CD4-positive, alpha-beta T cell treated with Interferon gamma for 1 hour (primary cell): ENCODE measurements at regions not wholly inside any gene's neighbourhood (a gene's known extent, or its start where the extent isn't known, plus 50 kb on each side); places are given as distances from the start of the nearest gene placed in this dataset.
"Not testable (repeated sequence)": the region's sequence is repeated elsewhere in the genome, so short reads cannot be mapped to it uniquely, and the experiment has no call there.

Experiments
- DNase-seq: peaks from one replicate; pipeline ENCODE4 v3.0.0-alpha.2; 2020

DNA sequence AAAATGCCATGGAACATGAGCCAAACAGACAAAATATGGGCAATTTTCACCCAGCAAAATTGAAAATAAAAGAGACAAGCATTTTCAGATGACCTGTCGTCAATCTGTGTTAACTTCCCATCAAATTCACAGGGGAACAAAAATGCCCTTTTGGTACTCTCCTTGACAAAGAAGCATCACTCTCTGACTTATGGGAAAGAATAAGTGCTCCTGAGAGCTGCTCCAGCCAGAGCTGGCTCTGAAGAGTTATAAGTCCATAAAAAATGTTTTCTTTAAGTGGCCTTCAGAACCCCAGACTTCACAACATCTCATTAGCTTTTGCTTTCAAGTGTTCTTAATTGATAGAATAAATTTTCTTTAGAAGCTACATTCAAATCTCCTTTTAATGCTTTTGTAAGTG lies 721.4 kb upstream of the GOT2 start:
- no peak for DNase-seq

DNA sequence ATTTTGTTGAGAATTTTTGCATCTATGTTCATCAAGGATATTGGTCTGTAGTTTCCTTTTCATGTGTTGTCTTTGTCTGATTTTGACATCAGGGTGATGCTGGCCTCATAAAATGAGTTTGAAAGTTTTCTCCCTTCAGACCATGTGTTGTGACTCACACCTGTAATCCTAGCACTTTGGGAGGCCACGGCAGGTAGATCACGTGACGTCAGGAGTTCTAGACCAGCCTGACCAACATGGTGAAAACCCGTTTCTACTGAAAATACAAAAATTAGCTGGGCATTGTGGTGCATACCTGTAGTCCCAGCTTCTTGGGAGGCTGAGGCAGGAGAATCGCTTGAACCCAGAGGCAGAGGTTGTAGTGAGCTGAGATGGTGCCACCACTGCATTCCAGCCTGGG lies 716.4 kb upstream of the GOT2 start:
- not testable (repeated sequence) for DNase-seq

DNA sequence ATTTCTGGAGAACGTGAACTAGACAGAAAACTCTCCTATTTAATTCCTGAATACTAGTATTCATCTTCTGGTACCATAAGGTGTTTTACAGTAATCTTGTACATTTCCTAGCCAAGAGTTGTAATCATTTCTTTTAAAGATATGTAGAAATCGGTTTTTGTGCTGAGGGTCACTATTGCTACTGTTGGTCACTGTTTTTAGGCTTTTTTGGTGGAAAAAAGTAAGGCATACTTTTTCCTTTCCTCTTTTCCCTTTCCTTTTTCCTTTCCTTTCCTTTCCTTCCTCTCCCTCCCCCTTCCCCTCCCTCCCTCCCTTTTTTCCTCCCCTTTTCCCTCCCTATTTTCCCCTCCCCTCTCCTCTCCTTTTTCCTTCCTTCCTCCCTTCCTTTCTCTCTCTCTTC lies 706.4 kb upstream of the GOT2 start:
- DNase-seq = no peak

DNA sequence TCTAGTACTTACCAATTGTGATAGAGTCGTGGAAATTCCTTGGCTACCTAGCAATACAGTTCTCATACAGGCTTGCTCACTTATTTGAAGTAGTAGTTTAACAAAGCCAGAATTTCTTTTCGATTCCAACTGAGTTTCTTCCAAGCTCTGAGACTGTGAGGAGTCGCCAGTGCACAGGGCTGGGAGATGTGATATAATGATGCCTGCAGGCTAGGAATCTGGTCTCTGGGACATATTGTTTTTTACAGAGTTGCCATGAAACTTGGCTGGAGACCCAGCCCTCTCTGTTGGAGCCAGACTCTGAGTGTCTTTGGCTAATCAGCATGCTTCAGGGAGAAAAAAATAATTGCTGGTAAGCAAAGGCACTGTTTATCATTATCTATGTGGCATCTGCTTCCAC lies 698.8 kb upstream of the GOT2 start:
- DNase-seq = no peak

DNA sequence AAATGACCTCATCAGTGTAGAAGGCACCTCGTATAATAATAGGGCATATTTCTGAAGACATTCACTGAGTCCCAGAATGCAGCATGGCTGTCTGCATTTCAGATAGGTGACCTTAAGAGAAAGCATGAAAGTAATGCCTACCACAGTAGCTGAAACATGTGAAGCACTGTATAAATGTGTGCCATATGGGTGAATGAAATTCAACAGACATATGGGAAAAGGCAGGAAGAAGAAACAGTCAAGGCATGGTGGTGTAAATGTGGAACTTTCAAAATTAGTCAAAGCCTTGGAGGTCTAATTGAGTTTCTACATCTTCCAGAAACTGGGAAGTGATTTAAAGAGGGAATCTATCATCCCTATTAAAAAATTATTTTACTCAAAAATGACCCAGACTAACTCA lies 698.2 kb upstream of the GOT2 start:
- no peak for DNase-seq

DNA sequence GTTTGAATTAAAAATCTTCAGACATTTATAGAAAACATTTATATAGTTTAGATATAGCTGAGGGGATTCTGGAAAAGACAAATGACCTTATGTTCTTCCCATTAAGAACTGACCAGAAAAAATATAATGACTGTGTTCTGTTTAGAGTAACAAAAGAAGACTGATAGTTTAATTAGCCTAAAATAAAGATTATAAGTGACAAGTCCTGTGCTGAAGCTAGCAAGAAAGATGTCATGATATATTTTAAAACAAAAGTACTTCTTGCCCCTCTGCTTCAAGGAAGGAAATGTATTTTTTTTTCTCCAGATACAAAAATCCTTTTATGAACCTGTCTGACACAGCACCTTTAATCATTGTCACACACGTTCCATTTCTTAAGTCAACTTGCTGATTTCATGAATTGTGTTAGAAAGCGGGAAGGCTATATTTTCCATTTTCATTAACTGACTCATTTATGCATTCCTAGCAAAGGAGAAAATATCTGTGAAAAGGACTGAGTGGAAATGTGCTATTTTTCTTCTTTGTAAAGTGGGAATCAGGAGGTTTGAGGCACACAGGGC lies 690.7 kb upstream of the GOT2 start:
- no peak for DNase-seq

DNA sequence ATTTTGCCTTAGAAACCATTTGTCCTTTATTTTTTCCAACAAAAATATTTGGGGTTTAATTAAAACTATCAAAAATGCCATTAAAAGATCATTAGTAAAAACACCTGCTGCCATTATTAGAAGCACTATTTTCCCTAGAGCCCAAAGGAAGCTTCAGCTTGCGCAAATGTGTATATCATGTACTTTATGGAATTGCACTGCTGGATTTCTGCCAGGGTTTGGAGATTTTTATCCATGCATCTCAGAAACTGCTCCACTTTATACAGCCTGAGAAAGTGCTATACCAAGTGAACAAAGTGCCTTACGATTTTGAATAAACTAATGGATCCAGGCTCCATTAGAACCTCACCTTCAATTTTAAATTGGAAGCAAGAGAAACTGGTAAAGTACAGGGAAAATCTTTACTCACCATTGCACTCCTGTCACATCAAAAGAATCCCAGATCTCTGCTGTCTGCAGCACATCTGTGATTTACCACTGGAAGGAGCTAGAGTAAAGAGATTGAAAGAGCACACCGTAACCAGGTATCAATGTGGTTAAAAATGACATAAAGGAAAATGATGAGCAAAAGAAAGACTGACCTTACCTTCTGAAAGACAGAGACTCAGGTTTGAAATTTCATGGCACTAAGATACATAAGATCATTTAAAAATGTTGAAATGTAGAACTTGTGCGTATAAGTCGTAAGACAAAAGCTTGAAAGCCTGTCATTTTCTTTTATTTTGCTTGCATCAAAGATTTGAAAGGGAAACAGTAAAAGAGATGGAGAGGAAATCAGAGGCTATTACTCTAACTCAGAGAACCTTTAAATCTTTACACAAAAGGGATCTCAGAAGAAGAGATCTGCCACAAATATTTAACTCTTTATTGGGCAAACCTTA lies 678.1 kb upstream of the GOT2 start:
- no peak for DNase-seq

DNA sequence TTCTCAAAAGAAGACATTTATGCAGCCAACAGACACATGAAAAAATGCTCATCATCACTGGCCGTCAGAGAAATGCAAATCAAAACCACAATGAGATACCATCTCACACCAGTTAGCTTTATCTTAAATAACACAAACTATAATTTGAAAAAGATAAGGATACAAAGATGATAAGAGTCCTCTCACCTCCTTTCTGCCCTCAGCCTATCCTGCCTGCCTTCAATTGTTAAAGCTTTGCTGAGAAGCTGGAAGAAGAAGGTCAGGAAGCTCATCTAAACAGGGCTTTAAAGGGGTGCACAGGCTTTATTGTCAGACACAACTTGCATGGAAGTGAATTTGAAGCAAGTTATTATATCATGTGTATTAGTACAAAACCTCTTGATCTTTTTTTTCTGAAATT lies 676.3 kb upstream of the GOT2 start:
- no peak for DNase-seq

DNA sequence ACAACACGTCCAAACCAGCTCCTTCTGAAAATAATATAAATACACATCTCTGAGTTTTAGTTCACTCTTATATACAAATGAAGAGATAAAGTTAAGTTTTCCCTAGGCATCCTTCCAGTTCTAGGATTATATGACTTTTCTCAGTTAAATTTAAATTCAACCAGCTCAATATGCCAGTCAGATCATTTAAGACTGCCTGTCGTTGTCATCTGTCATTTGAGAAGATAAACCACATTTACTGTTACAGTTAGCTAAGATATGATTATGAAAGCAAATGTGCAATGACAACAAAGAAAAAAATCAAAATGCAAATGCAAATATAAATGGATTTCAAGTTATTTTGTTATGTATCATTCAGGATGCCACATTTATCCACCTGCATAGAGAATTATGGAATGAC lies 671.7 kb upstream of the GOT2 start:
- no peak for DNase-seq

DNA sequence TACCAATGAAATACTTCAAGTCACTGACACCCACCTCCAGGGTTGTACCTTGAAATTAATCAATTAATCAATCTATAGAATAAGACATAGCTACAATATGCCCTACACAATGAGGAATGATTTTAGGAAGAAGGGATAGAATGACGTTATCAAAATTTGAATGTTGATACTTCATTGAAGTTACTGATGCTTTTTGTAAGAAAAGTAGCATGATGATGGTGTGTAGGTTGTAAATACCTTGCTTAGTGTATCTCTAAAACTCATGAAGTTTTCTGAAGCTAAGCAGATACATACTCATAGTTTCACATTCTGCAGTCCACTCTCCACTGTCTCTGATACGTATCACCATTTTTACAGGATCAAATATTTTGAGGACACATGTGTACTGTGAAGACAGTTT lies 670.4 kb upstream of the GOT2 start:
- no peak for DNase-seq

DNA sequence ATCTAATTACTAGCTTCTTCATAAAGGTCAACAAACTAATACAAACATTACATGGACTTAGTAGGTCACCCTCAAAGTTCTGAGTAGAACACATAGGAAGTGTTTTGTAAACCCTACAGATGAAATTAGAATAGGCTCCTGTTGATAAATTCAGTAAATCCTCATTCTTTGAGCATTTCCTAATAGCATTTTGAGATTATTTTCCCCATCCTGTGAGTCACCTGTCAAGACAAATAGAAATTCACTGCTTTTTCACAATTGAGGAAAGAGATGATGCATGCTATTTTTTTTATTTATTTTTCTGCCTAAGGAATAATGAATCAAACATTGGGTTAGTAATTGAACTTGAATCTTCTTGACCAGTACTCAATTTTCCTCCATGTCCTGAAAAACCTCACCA lies 666.7 kb upstream of the GOT2 start:
- no peak for DNase-seq

DNA sequence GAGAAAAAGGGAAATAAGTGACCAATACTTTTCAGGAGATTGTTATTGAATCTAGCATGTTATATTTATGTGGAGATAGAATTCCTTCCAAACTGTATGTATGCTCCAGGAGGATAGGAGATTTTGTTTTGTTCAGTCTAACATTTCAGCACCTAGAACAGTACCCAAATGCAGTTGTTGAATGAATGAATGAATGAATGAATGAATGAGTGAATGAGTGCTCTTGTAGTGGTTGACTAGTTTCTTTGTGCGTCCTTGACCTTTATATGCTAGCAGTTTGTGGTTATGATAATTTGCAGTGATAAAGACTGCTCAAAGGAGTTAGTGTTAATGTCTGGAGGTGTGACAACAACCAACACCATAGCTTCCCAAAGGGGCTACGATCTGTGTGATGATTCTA lies 663.5 kb upstream of the GOT2 start:
- DNase-seq = no peak

DNA sequence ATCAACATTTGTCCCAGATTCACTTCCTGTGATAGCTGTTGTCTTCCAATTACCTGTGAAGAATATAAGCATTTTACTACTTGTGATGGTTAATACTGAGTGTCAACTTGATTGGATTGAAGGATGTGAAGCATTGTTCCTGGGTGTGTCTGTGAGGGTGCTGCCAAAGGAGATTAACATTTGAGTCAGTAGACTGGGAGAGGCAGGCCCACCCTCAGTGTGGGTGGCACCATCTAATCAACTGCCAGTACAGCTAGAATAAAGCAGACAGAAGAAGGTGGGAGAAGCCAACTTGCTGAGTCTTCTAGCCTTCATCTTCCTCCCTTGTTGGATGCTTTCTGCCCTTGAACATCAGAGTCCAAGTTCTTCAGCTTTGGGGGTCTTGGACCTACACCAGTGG lies 660.4 kb upstream of the GOT2 start:
- DNase-seq = no peak

DNA sequence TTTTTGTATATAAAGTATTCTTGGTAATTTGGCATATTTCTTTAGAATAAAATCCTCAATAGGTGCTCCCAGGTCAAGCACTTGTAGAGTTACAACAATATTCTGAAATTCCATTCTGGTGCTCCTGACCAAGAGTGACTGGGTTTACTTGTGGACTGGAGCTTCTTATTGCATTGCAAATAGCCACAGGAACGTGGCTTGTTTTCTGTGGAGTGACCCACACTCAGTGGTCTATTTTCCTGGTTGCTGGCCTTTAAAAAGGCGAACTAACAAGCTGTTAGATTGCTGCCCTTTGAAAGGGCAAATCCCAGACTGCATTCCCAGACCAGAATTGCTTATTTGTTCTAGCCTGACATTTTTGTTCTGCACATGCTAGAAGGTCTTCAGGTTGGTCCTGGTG lies 658.8 kb upstream of the GOT2 start:
- no peak for DNase-seq

DNA sequence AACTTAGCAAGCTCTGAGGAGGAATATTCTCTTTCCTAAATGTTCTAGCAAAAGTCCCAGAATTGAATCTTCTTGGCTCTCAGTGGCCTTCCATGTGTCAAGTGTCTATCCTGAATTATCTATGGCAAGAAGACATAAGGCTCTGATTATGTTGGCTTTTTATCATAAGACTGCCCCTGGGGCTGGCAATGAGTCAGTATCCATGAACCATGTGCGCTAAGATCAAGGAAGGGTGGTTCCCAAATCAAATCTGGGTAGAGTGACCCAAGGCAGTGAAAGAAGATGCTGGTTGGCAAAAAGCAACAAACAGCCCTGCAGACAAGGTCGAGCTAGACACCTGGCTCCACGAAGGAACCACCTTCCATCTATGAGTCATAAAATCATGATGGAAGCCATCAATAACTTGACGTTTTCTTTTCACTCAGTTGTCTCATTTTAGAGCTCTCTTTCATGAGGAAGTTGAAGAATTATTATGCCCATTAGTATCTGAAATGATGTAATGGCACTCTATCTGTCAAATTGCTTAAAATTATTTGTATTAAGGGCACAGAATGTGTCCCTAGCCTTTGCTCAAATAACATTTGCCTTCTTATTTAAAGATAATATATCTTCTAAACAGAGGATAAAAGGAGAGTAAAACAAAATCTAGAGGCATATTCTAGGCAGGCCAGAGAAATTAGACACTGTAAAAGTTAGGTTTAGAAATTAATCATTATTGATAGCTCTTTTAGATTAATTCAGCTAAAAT lies 657.7 kb upstream of the GOT2 start:
- no peak for DNase-seq

DNA sequence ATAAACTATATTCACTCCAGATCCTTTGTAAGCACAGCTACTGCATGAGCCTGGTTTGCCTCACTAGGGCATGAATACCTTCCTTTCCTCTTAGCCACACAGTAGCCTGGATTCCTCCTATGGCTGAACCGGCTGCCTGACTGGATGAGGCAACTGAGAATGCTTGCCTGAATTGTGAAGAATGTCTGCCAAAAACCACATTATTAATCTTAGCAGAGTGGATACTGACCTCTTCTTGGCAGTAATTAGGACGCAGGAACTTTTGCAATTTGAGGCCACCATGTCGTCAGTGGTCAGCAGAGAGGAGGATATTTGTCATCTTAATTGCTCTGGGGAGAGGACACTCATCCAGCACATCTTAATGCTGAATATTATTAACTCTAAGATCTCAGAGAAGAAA lies 651.8 kb upstream of the GOT2 start:
- no peak for DNase-seq

DNA sequence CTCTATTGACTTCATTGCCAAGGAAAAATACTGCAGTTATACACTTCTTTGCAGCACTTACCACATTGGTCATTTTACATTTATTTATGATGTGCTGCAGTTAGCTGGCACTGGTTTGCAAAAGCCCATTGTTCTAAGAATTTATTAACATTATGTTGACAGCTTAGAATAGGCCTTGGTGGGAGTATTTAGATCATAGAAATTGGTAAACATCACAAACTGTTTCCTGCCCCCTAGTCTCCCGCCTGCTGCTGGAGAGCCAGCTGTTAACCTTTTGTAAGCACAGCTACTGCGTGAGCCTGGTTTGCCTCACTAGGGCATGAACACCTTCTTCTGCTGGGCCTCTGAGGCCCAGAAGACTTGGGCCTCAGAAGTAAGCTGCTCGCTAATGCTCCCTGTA lies 651.4 kb upstream of the GOT2 start:
- no peak for DNase-seq

DNA sequence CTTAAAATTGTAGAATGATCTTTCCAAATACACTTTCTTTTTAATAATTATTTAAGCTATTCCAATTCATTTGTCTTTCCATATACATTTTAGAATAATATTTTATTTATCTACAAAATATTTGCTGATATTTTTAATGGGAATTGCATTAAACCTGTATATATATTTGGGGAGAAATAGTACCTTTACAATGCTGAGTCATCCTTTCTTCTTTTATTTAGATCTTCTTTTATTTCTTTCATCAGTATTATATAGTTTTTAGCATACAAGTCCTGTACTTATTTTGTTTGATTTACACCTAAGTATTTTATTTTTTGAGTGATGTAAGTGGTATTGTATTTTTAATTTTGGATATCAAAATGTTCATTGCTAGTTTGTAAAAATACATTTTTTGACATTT lies 639.5 kb upstream of the GOT2 start:
- no peak for DNase-seq

DNA sequence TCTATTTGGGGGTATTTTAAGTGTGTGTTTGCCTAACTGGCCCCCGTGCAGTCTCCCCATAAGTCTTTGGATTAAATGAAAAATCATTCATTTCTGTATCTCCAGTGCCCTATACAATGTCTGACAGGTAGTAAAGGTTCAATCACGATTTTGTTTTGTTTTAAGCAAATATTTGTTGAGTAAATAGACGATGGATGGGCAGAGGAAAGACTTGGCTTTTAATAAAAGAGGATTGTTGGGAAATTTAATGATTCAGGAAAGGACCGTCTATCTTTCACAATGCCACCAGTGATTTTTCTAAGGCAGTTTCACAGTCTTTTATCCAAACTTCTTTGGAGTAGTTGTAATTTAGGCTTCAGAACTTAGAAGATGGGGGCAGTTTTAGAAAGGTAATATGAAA lies 636.6 kb upstream of the GOT2 start:
- DNase-seq = no peak

DNA sequence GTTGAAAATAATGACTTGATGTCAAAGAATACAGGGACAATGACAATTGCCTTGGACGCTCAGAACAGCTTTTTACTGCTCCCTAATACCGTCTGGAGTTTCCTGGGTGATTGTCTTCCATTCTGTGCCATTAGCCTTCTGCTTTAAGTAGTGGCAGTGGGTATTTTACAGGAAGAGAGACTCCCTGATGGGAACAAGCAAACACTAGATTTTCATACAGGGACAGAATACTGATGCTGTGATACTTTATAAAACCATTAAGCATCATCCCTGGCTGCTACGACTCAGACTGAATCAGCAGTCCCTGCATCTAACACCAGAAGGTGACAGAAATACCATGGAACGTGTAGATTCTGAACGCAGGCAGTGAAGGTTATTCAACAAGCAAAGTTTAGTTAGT lies 635.4 kb upstream of the GOT2 start:
- DNase-seq = no peak

DNA sequence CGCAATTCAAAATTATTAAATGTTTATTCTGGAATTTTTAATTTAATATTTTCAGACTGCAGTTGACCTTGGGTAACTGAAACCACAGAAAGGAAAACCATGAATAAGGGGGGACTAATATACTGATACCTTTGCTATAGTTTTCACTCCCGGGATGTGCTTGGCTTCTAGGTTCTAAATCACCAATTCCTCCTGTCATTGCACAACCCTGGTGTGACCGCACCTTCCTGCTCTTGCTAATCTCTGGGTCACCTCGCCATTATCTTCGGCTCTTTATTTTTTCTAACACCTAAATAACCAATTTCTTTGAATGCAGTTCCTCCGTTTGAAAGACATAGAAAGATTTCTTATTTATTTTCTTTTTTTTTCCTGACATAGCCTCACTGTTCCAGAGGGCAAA lies 634.5 kb upstream of the GOT2 start:
- no peak for DNase-seq

DNA sequence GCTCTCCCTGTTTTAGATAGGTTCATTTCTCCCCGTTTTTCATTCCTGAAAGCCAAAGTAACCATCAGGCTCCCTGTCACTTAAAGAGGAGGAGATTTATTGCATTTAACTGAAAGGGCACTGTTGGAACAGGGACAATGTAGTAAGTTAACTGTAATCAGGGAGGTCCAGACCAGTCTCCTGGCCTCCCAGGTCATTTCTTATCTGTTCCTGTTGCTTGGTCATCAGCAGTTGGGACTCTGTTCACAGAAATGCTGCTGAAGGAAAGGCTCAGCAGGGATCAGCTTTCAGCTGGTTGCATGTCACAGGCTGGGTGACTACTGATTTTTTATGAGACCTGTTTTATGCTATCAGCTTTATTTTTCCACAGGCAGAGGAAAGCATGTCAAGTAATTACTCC lies 622.6 kb upstream of the GOT2 start:
- no peak for DNase-seq

DNA sequence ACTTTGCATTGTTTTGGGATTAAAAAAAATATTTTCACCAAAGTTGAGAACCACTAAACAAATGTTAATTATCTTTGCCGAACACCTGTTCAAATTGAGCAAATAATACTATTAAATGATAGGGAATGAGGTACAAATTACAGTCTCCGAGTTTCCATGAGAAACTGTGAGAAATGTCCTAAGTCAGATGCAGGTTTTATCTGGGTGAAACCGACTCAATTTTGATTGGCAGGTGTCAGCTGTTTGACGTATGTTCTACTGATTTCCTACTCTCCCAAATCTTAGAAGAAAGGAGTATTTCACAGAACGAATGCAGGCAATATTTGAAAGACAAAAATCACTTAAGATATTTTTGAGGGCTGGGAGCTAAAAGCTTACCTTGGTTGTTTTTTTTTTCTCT lies 622.0 kb upstream of the GOT2 start:
- no peak for DNase-seq

DNA sequence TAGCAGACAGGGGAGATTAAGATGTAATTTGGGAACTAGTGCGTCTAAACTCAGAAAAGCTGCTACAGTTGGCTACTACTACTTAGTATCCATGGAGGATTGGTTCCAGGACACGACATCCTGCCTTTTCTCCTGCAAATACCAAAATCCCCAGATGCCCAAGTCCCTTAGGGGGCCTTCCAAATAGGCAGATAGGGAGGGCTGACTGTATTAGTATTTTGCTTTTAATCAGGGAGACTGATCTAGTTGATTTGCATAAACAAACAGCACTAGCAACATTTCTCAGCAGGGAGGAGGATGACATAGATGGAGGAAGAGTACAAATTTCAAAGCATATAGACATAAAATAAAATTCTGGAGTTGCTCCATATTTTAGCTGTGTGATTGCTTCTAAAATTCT lies 621.6 kb upstream of the GOT2 start:
- no peak for DNase-seq
